Uterus (tissue), 2 donors: ENCODE measurements at regions not wholly inside any gene's neighbourhood (a gene's known extent, or its start where the extent isn't known, plus 50 kb on each side); places are given as distances from the start of the nearest gene placed in this dataset.

Experiments used
- POLR2A ChIP-seq, 2 donors: fragments of 450-650 bp; IDR thresholded peaks; one replicate each; pipeline ENCODE4 v1.6.1; 2016; ENCODE audit warnings: antibody characterized with exemption in 2 of 2, mild to moderate bottlenecking in 1 of 2, moderate library complexity in 1 of 2
- TF ChIP-seq, protein P1 (sequence below), 4 experiments: fragments of 200-600 bp in 2 of 4; fragments of 450-650 bp in 2 of 4; sonication (generic) in 2 of 4; IDR thresholded peaks; one replicate each; pipeline ENCODE4 v1.5.1; 2016 to 2019; ENCODE audit warnings: antibody characterized with exemption in 4 of 4, mild to moderate bottlenecking in 2 of 4, moderate library complexity in 1 of 4

DNA sequence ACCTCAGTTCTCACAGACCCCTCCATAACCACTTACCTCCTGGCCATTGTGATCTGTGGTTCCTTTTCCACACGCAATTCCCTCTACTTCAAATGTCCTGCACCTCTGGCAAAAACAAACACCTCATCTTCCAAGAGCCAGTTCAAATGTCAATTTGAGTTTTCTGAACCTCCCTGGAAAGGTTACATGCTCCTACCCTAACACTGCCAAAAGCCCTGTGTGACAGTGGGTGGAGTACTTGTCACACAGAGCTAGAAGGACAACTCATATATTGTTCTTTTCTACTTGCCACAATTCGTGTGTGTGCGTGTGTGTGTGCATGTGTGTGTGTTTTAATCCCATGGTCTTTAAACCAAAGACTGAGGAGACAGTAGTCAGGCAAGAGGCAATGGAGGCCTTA, 331.8 kb upstream of the ARHGEF26 start:
- TF ChIP-seq, protein P1, sequence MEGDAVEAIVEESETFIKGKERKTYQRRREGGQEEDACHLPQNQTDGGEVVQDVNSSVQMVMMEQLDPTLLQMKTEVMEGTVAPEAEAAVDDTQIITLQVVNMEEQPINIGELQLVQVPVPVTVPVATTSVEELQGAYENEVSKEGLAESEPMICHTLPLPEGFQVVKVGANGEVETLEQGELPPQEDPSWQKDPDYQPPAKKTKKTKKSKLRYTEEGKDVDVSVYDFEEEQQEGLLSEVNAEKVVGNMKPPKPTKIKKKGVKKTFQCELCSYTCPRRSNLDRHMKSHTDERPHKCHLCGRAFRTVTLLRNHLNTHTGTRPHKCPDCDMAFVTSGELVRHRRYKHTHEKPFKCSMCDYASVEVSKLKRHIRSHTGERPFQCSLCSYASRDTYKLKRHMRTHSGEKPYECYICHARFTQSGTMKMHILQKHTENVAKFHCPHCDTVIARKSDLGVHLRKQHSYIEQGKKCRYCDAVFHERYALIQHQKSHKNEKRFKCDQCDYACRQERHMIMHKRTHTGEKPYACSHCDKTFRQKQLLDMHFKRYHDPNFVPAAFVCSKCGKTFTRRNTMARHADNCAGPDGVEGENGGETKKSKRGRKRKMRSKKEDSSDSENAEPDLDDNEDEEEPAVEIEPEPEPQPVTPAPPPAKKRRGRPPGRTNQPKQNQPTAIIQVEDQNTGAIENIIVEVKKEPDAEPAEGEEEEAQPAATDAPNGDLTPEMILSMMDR (IDR thresholded peaks at IDR 0.05): no peak
- TF ChIP-seq POLR2A (IDR thresholded peaks at IDR 0.05): no peak
